ENCODE measurements at regions not wholly inside any gene's neighbourhood (a gene's known extent, or its start where the extent isn't known, plus 50 kb on each side); places are given as distances from the start of the nearest gene placed in this dataset.
"Not testable (repeated sequence)": the region's sequence is repeated elsewhere in the genome, so short reads cannot be mapped to it uniquely, and the experiment has no call there.

DNA sequence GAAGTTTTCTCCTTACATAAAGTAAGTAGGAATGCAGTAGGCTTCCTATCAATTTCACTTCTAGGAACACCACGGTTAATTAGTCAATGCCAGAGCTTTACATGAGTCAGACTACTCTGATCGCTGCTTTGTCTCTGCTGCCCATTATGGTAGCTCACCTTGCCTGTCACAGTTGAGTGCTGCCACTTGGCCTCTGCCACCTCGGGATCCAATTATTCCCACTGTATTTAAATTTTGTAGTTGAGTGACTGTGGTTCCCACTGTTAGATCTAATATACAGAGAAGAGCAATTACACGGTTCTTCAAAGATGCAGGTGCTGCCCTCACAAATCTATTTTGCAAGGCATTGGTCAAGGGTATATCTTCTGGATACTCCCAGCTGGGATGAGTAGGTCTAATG lies 92.5 kb upstream of the CABCOCO1 start:
- TF ChIP-seq, protein P1, sequence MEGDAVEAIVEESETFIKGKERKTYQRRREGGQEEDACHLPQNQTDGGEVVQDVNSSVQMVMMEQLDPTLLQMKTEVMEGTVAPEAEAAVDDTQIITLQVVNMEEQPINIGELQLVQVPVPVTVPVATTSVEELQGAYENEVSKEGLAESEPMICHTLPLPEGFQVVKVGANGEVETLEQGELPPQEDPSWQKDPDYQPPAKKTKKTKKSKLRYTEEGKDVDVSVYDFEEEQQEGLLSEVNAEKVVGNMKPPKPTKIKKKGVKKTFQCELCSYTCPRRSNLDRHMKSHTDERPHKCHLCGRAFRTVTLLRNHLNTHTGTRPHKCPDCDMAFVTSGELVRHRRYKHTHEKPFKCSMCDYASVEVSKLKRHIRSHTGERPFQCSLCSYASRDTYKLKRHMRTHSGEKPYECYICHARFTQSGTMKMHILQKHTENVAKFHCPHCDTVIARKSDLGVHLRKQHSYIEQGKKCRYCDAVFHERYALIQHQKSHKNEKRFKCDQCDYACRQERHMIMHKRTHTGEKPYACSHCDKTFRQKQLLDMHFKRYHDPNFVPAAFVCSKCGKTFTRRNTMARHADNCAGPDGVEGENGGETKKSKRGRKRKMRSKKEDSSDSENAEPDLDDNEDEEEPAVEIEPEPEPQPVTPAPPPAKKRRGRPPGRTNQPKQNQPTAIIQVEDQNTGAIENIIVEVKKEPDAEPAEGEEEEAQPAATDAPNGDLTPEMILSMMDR (IDR thresholded peaks at IDR 0.05): not testable (repeated sequence)
- not testable (repeated sequence) for TF ChIP-seq ZFX (IDR thresholded peaks at IDR 0.05; ENCODE audit: borderline replicate concordance)
